ENCODE measurements at regions not wholly inside any gene's neighbourhood (a gene's known extent, or its start where the extent isn't known, plus 50 kb on each side); places are given as distances from the start of the nearest gene placed in this dataset.

DNA sequence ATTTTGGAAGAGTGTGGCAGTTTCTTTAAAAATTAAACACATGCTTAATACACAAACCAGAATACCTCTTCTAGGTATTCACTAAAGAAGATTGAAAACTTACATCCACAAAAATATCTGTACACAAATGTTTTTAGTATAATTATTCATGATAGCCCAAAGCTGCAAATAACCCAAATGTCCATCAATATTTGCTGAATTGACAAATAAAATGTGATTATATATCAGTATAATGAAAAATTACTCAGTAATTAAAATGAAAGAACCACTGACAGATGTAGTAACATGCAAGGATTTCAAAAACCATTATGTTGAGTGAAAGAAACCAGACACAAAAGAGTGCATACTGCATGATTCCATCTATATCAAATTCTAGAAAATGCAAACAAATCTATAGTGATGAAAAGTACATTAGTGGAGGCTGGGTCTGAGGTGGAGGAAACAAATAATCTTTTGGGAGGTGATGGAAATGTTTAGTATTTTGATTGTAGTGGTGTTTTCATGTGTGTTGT is 94.8 kb downstream of the QPCT start:
- intact Hi-C loops (cut with DNase I, micrococcal nuclease) = loop anchor here in 1 of 2 experiments (5.0 kb wide), 1 partner anchor 33 kb away; no protein-coding TSS in a partner anchor
- H3K36me3 Mint-ChIP-seq (ENCODE audit: low read depth) = no peaks in the 10 kb centered on the region
- H3K9me3 Mint-ChIP-seq = no peaks in the 10 kb centered on the region
- DNase-seq = no peak
- ChIA-PET POLR2A (no interaction called here), CTCF (no interaction called here)
- Histone ChIP-seq H3K4me1 (ENCODE audit: insufficient read depth, low read length) (no peaks in the 10 kb centered on the region), H3K27me3 (ENCODE audit: control insufficient read depth in 1 of 2, insufficient read depth in 2 of 2, low read length in 2 of 2) (no peaks in the 10 kb centered on the region), H3K27ac (ENCODE audit: low read depth in 1 of 2, low read length in 2 of 2) (no peak overlapping the region), H3K36me3 (ENCODE audit: insufficient read depth, low read length) (no peaks in the 10 kb centered on the region), H3K9me3 (ENCODE audit: control insufficient read depth in 1 of 2, insufficient read depth in 1 of 2, low read length in 2 of 2) (peaks cover 5 to 9% of the 10 kb centered on the region in 2 experiments), H3K4me3 (ENCODE audit: low read length) (no peak overlapping the region)
- TF ChIP-seq, protein P1, sequence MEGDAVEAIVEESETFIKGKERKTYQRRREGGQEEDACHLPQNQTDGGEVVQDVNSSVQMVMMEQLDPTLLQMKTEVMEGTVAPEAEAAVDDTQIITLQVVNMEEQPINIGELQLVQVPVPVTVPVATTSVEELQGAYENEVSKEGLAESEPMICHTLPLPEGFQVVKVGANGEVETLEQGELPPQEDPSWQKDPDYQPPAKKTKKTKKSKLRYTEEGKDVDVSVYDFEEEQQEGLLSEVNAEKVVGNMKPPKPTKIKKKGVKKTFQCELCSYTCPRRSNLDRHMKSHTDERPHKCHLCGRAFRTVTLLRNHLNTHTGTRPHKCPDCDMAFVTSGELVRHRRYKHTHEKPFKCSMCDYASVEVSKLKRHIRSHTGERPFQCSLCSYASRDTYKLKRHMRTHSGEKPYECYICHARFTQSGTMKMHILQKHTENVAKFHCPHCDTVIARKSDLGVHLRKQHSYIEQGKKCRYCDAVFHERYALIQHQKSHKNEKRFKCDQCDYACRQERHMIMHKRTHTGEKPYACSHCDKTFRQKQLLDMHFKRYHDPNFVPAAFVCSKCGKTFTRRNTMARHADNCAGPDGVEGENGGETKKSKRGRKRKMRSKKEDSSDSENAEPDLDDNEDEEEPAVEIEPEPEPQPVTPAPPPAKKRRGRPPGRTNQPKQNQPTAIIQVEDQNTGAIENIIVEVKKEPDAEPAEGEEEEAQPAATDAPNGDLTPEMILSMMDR (IDR thresholded peaks at IDR 0.05) = no peak
- peaks cover 4% of the 10 kb centered on the region for H3K27me3 Mint-ChIP-seq
- H3K4me1 Mint-ChIP-seq (ENCODE audit: low read depth) = no peaks in the 10 kb centered on the region
- H3K27ac Mint-ChIP-seq = no peak overlapping the region
- ATAC-seq (ENCODE audit: poor library complexity) = no peak
- H3K4me3 Mint-ChIP-seq = no peak overlapping the region

DNA sequence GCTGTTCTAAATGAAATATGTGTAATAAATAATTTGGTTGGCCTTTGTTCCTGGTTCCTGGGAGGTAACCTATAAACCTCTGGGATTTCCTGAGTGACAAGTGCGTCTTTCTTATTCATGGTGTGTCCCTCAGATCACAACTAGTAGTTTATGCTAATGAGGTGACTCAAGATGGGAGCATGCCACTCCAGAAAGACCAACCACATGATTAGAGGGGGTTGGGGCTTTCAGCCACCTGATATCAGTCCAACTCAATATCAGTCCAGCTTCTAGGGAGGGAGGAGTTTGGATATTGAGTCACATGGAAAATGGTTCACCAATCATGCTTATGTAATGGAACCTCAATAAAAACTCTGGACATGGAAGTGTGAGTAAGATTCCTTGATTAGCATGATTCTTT is 96.6 kb downstream of the QPCT start:
- ATAC-seq (ENCODE audit: poor library complexity) = no peak
- no peaks in the 10 kb centered on the region for H3K27me3 ChIP-seq (ENCODE audit: control insufficient read depth in 1 of 2, insufficient read depth in 2 of 2, low read length in 2 of 2)
- H3K4me1 Mint-ChIP-seq (ENCODE audit: low read depth) = no peaks in the 10 kb centered on the region
- H3K9me3 ChIP-seq (ENCODE audit: control insufficient read depth in 1 of 2, insufficient read depth in 1 of 2, low read length in 2 of 2) = peaks cover 5 to 9% of the 10 kb centered on the region in 2 experiments
- H3K4me3 ChIP-seq (ENCODE audit: low read length) = no peak overlapping the region
- H3K27me3 Mint-ChIP-seq = peaks cover 4% of the 10 kb centered on the region
- H3K4me1 ChIP-seq (ENCODE audit: insufficient read depth, low read length) = no peaks in the 10 kb centered on the region
- intact Hi-C loops (cut with DNase I, micrococcal nuclease) = no loop called here
- TF ChIP-seq, protein P1 (IDR thresholded peaks at IDR 0.05) = no peak
- CTCF ChIA-PET = no interaction called here
- H3K27ac Mint-ChIP-seq = no peak overlapping the region
- no peaks in the 10 kb centered on the region for H3K36me3 ChIP-seq (ENCODE audit: insufficient read depth, low read length)
- POLR2A ChIA-PET = no interaction called here
- no peaks in the 10 kb centered on the region for H3K36me3 Mint-ChIP-seq (ENCODE audit: low read depth)
- H3K27ac ChIP-seq (ENCODE audit: low read depth in 1 of 2, low read length in 2 of 2) = no peak overlapping the region
- no peak overlapping the region for H3K4me3 Mint-ChIP-seq
- H3K9me3 Mint-ChIP-seq = no peaks in the 10 kb centered on the region
- DNase-seq = no peak

DNA sequence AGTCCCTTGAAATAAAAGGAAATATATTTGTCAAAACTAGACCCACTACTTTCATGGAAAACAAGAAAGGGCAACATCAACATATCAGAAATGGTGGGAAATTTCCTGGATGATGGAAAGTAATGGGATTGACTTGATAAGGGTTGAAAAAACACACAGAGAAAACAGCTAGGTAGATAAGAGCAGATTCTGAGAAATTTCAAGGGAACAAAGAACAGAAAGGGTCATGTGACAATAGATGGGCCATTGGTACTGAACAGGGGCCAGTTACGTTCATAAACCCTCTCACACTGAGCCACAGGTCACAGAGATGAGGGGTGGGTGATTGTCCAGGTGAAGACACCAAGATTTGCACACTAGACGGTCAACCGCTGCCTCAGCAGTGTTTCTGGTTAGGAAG is 98.7 kb downstream of the QPCT start:
- Histone ChIP-seq H3K4me1 (ENCODE audit: insufficient read depth, low read length) (no peaks in the 10 kb centered on the region), H3K27me3 (ENCODE audit: control insufficient read depth in 1 of 2, insufficient read depth in 2 of 2, low read length in 2 of 2) (no peaks in the 10 kb centered on the region), H3K4me3 (ENCODE audit: low read length) (no peak overlapping the region), H3K9me3 (ENCODE audit: control insufficient read depth in 1 of 2, insufficient read depth in 1 of 2, low read length in 2 of 2) (peaks cover 5 to 9% of the 10 kb centered on the region in 2 experiments), H3K36me3 (ENCODE audit: insufficient read depth, low read length) (no peaks in the 10 kb centered on the region), H3K27ac (ENCODE audit: low read depth in 1 of 2, low read length in 2 of 2) (no peak overlapping the region)
- no peaks in the 10 kb centered on the region for H3K9me3 Mint-ChIP-seq
- ChIA-PET CTCF (no interaction called here), POLR2A (interaction anchor here (0.6 to 1.0 kb wide), 3 partner anchors 12 to 436 kb away, joined by 3 to 4 read pairs (median 4); no protein-coding TSS in a partner anchor)
- no peaks in the 10 kb centered on the region for H3K36me3 Mint-ChIP-seq (ENCODE audit: low read depth)
- H3K27ac Mint-ChIP-seq = no peak overlapping the region
- no peak overlapping the region for H3K4me3 Mint-ChIP-seq
- H3K4me1 Mint-ChIP-seq (ENCODE audit: low read depth) = no peaks in the 10 kb centered on the region
- ATAC-seq (ENCODE audit: poor library complexity) (no peak), DNase-seq (no peak)
- H3K27me3 Mint-ChIP-seq = no peaks in the 10 kb centered on the region
- TF ChIP-seq, protein P1 (IDR thresholded peaks at IDR 0.05) = no peak
- intact Hi-C loops (cut with DNase I, micrococcal nuclease) = no loop called here

Measured in CD4-positive, alpha-beta T cell (primary cell).